ENCODE measurements at regions not wholly inside any gene's neighbourhood (a gene's known extent, or its start where the extent isn't known, plus 50 kb on each side); places are given as distances from the start of the nearest gene placed in this dataset.
"Not testable (repeated sequence)": the region's sequence is repeated elsewhere in the genome, so short reads cannot be mapped to it uniquely, and the experiment has no call there.

GRCh38 chr3:117011687-117012250, 302.2 kb downstream of the TUSC7 start:
- DNase-seq, result no peak

GRCh38 chr3:117016378-117016777, 306.8 kb downstream of the TUSC7 start:
- no peak for DNase-seq

- DNase-seq, result no peak
These were observed 307.7 kb downstream of the TUSC7 start for GRCh38 chr3:117017135-117017894.

- no peak for DNase-seq
These were observed 309.1 kb downstream of the TUSC7 start for GRCh38 chr3:117018655-117019054.

- DNase-seq, result peak; percentile 10
These were observed 309.6 kb downstream of the TUSC7 start for GRCh38 chr3:117019082-117019713.

GRCh38 chr3:117026401-117026800, 316.8 kb downstream of the TUSC7 start:
- no peak for DNase-seq

- no peak for DNase-seq
These were observed 326.2 kb downstream of the TUSC7 start for GRCh38 chr3:117035745-117036144.

GRCh38 chr3:117036259-117036799, 326.8 kb downstream of the TUSC7 start:
- no peak for DNase-seq

- no peak for DNase-seq
These were observed 335.6 kb downstream of the TUSC7 start for GRCh38 chr3:117045143-117045542.

- DNase-seq, result no peak
These were observed 338.5 kb downstream of the TUSC7 start for GRCh38 chr3:117047951-117048705.

- DNase-seq, result no peak
These were observed 342.8 kb downstream of the TUSC7 start for GRCh38 chr3:117052395-117052794.

GRCh38 chr3:117054556-117054955, 345.0 kb downstream of the TUSC7 start:
- DNase-seq, result no peak

- DNase-seq, result not testable (repeated sequence)
These were observed 347.4 kb downstream of the TUSC7 start for GRCh38 chr3:117056946-117057345.

- DNase-seq, result no peak
These were observed 349.7 kb downstream of the TUSC7 start for GRCh38 chr3:117059067-117059955.

GRCh38 chr3:117059956-117060270, 350.3 kb downstream of the TUSC7 start:
- no peak for DNase-seq

GRCh38 chr3:117063930-117064329, 354.4 kb downstream of the TUSC7 start:
- no peak for DNase-seq

GRCh38 chr3:117068301-117068700, 358.7 kb downstream of the TUSC7 start:
- DNase-seq, result no peak

- no peak for DNase-seq
These were observed 365.2 kb downstream of the TUSC7 start for GRCh38 chr3:117074826-117075225.

GRCh38 chr3:117079997-117080396, 370.4 kb downstream of the TUSC7 start:
- no peak for DNase-seq

GRCh38 chr3:117080872-117081271, 371.3 kb downstream of the TUSC7 start:
- DNase-seq, result no peak

- no peak for DNase-seq
These were observed 374.7 kb downstream of the TUSC7 start for GRCh38 chr3:117084277-117084676.

- DNase-seq, result no peak
These were observed 375.2 kb downstream of the TUSC7 start for GRCh38 chr3:117084739-117085270.

Measured in NK-92 treated with Interleukin-12 subunit alpha and Interleukin-12 subunit beta, amount 100 ng/mL, for 24 hours (cell line).